Astrocyte of the cerebellum (primary cell): ENCODE measurements at regions not wholly inside any gene's neighbourhood (a gene's known extent, or its start where the extent isn't known, plus 50 kb on each side); places are given as distances from the start of the nearest gene placed in this dataset.

Source experiments
- DNase-seq: peaks from one replicate; pipeline ENCODE4 v3.0.0-alpha.2; 2011; ENCODE audit warnings: low read depth
- H3K4me3 ChIP-seq: 2 replicates; pipeline ENCODE4 v1.5.1; 2011; ENCODE audit warnings: mild to moderate bottlenecking, low read depth, low read length, moderate library complexity
- CTCF ChIP-seq: IDR thresholded peaks from 2 replicates; pipeline ENCODE4 v1.5.1; 2012; ENCODE audit warnings: low read length, low read depth, moderate library complexity, mild to moderate bottlenecking; ENCODE audit errors: missing control alignments
- in situ Hi-C: cut with HindIII; loops from 2 replicates; pipeline ENCODE4 v1.10.0; 2017; ENCODE audit warnings: low sequenced_read_pairs

GRCh38 chr3:181464033-181464694 is 247.6 kb upstream of the SOX2 start:
- no peak for TF ChIP-seq CTCF
- H3K4me3 ChIP-seq: no peak overlapping the region
- in situ Hi-C loops: no loop called here
- DNase-seq: no peak

- TF ChIP-seq CTCF: no peak
- H3K4me3 ChIP-seq: no peak overlapping the region
- DNase-seq: no peak
- in situ Hi-C loops: no loop called here
Measured at GRCh38 chr3:181461381-181461780, 250.3 kb upstream of the SOX2 start.

GRCh38 chr3:181459516-181459915 is 252.2 kb upstream of the SOX2 start:
- in situ Hi-C loops: loop anchor here (5.0 kb wide), 1 partner anchor 73 kb away; no protein-coding TSS in a partner anchor
- no peak overlapping the region for H3K4me3 ChIP-seq
- DNase-seq: no peak
- TF ChIP-seq CTCF: no peak

- TF ChIP-seq CTCF: no peak
- in situ Hi-C loops: loop anchor here (5.0 kb wide), 1 partner anchor 73 kb away; no protein-coding TSS in a partner anchor
- H3K4me3 ChIP-seq: no peak overlapping the region
- DNase-seq: no peak
Measured at GRCh38 chr3:181458857-181459256, 252.9 kb upstream of the SOX2 start.

GRCh38 chr3:181457756-181458155 is 254.0 kb upstream of the SOX2 start:
- TF ChIP-seq CTCF: no peak
- no peak for DNase-seq
- in situ Hi-C loops: loop anchor here (5.0 kb wide), 1 partner anchor 75 kb away; no protein-coding TSS in a partner anchor
- H3K4me3 ChIP-seq: no peak overlapping the region

- no peak for TF ChIP-seq CTCF
- peak; percentile 24 for DNase-seq
- H3K4me3 ChIP-seq: peak overlapping the region; percentile 10
- in situ Hi-C loops: loop anchor here (5.0 kb wide), 1 partner anchor 75 kb away; no protein-coding TSS in a partner anchor
Measured at GRCh38 chr3:181457190-181457589, 254.5 kb upstream of the SOX2 start.
